Prostate gland (tissue), 2 donors: ENCODE measurements at regions not wholly inside any gene's neighbourhood (a gene's known extent, or its start where the extent isn't known, plus 50 kb on each side); places are given as distances from the start of the nearest gene placed in this dataset.

Experiments
- CTCF ChIP-seq, 4 experiments: fragments of 200-600 bp in 2 of 4; fragments of 450-650 bp in 2 of 4; sonication (generic) in 2 of 4; IDR thresholded peaks; 1 replicate in 3 of 4; 2 replicates in 1 of 4; pipeline ENCODE4 v1.5.1; 2016 to 2019; ENCODE audit warnings: antibody characterized with exemption in 4 of 4, mild to moderate bottlenecking in 2 of 4, moderate library complexity in 2 of 4
- POLR2A ChIP-seq: fragments of 450-650 bp; IDR thresholded peaks from one replicate; pipeline ENCODE4 v1.6.1; 2016; ENCODE audit warnings: antibody characterized with exemption, mild to moderate bottlenecking

DNA sequence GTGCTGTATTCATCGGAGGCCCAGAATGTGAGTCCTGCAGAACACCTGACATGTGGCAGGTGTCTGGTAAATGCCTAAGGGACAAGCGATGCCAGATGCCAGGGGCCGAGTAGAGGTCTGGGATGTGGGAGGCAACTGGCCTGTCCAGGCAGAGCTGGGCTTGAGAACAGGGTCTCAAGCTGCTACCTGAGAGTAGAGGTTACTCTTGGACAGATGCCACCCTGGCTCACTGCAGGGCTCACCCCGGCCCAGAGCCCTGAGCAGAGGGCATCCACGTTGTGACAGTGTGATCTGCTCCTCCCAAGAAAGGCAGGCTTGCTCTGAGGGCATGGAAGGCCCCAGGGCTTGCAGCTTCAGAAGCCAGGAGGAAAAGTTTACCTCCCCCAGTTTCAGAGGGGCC lies 692.0 kb upstream of the ID2 start:
- no peak for TF ChIP-seq CTCF (IDR thresholded peaks at IDR 0.05)
- TF ChIP-seq POLR2A, result no peak
